GM18511 (cell line): ENCODE measurements at regions not wholly inside any gene's neighbourhood (a gene's known extent, or its start where the extent isn't known, plus 50 kb on each side); places are given as distances from the start of the nearest gene placed in this dataset.
"Not testable (repeated sequence)": the region's sequence is repeated elsewhere in the genome, so short reads cannot be mapped to it uniquely, and the experiment has no call there.

Source experiments
- ATAC-seq: cut with Tn5 transposase; IDR thresholded peaks from one replicate; pipeline ENCODE4 v1.9.1; 2021; ENCODE audit warnings: mild to moderate bottlenecking, moderate library complexity; ENCODE audit not compliant: unreplicated experiment

- ATAC-seq: no peak
Measured at GRCh38 chr6:63440057-63440456, 120.3 kb upstream of the LGSN start.

- no peak for ATAC-seq
Measured at GRCh38 chr6:63440594-63440993, 120.8 kb upstream of the LGSN start.

- no peak for ATAC-seq
Measured at GRCh38 chr6:63441266-63441956, 121.6 kb upstream of the LGSN start.

- no peak for ATAC-seq
Measured at GRCh38 chr6:63442870-63443269, 123.1 kb upstream of the LGSN start.

GRCh38 chr6:63444768-63445167 is 125.0 kb upstream of the LGSN start:
- ATAC-seq: no peak

GRCh38 chr6:63446405-63446804 is 125.9 kb upstream of the LOC128125822 start:
- no peak for ATAC-seq

- no peak for ATAC-seq
Measured at GRCh38 chr6:63447134-63447533, 125.1 kb upstream of the LOC128125822 start.

GRCh38 chr6:63448229-63448628 is 124.1 kb upstream of the LOC128125822 start:
- no peak for ATAC-seq

GRCh38 chr6:63449714-63450113 is 122.6 kb upstream of the LOC128125822 start:
- ATAC-seq: no peak

- ATAC-seq: no peak
Measured at GRCh38 chr6:63451238-63451637, 121.0 kb upstream of the LOC128125822 start.

- no peak for ATAC-seq
Measured at GRCh38 chr6:63452125-63452524, 120.2 kb upstream of the LOC128125822 start.

- ATAC-seq: no peak
Measured at GRCh38 chr6:63456734-63457133, 115.5 kb upstream of the LOC128125822 start.

- peak; percentile 91 for ATAC-seq
Measured at GRCh38 chr6:63458480-63459115, 113.7 kb upstream of the LOC128125822 start.

GRCh38 chr6:63459814-63460213 is 112.5 kb upstream of the LOC128125822 start:
- ATAC-seq: no peak

- ATAC-seq: no peak
Measured at GRCh38 chr6:63460971-63461370, 111.3 kb upstream of the LOC128125822 start.

GRCh38 chr6:63464060-63464459 is 108.2 kb upstream of the LOC128125822 start:
- ATAC-seq: no peak

GRCh38 chr6:63465750-63466149 is 106.5 kb upstream of the LOC128125822 start:
- no peak for ATAC-seq

GRCh38 chr6:63466242-63466733 is 106.0 kb upstream of the LOC128125822 start:
- ATAC-seq: no peak

GRCh38 chr6:63467247-63467954 is 104.9 kb upstream of the LOC128125822 start:
- ATAC-seq: no peak

GRCh38 chr6:63471145-63471544 is 101.1 kb upstream of the LOC128125822 start:
- ATAC-seq: not testable (repeated sequence)

GRCh38 chr6:63471654-63472053 is 100.6 kb upstream of the LOC128125822 start:
- ATAC-seq: no peak

- no peak for ATAC-seq
Measured at GRCh38 chr6:63475707-63476106, 96.6 kb upstream of the LOC128125822 start.
